Fibroblast of lung (primary cell): ENCODE measurements at regions not wholly inside any gene's neighbourhood (a gene's known extent, or its start where the extent isn't known, plus 50 kb on each side); places are given as distances from the start of the nearest gene placed in this dataset.

Experiments
- DNase-seq, 2 donors: peaks; one replicate each; pipeline versions ENCODE4 v3.0.0 to v3.0.0-alpha.2; 2010; ENCODE audit warnings: low read depth in 2 of 2
- H2AFZ ChIP-seq: 2 replicates; pipeline ENCODE4 v1.5.1; 2012; ENCODE audit warnings: low read length, control low read depth, inconsistent platforms
- H3K27ac ChIP-seq: 2 replicates; pipeline ENCODE4 v1.5.1; 2011; ENCODE audit warnings: low read length, control low read depth; ENCODE audit not compliant: insufficient read depth
- H3K27me3 ChIP-seq: 2 replicates; pipeline ENCODE4 v1.5.1; 2011; ENCODE audit warnings: mild to moderate bottlenecking, low read length; ENCODE audit not compliant: control insufficient read depth, insufficient read depth
- H3K36me3 ChIP-seq: 2 replicates; pipeline ENCODE4 v1.5.1; 2011; ENCODE audit warnings: low read length; ENCODE audit not compliant: control insufficient read depth, insufficient read depth
- H3K4me1 ChIP-seq: 2 replicates; pipeline ENCODE4 v1.5.1; 2011; ENCODE audit warnings: low read length; ENCODE audit not compliant: control insufficient read depth, insufficient read depth; ENCODE audit errors: extremely low read depth
- H3K4me2 ChIP-seq: 2 replicates; pipeline ENCODE4 v1.5.1; 2011; ENCODE audit warnings: low read length, control low read depth; ENCODE audit not compliant: insufficient read depth; ENCODE audit errors: extremely low read depth
- H3K4me3 ChIP-seq, 4 experiments: fragments of 200-600 bp in 1 of 4; sonication (generic) in 1 of 4; replicated peaks in 1 of 4; 2 replicates each; pipeline ENCODE4 v1.5.1; 2011 to 2016; ENCODE audit warnings: low read length in 4 of 4, low read depth in 3 of 4, mild to moderate bottlenecking in 3 of 4, control low read depth in 2 of 4, inconsistent platforms in 1 of 4, mixed read lengths in 1 of 4; ENCODE audit not compliant: insufficient read depth in 1 of 4; ENCODE audit errors: control extremely low read depth in 1 of 4
- H3K79me2 ChIP-seq: 2 replicates; pipeline ENCODE4 v1.5.1; 2012; ENCODE audit warnings: mild to moderate bottlenecking, low read length, inconsistent platforms; ENCODE audit not compliant: control insufficient read depth, insufficient read depth
- H3K9ac ChIP-seq: 2 replicates; pipeline ENCODE4 v1.5.1; 2011; ENCODE audit warnings: mild to moderate bottlenecking, low read length, control low read depth; ENCODE audit not compliant: insufficient read depth
- H3K9me3 ChIP-seq: 2 replicates; pipeline ENCODE4 v1.5.1; 2012; ENCODE audit warnings: low read depth, low read length; ENCODE audit not compliant: control insufficient read depth, insufficient read depth
- H4K20me1 ChIP-seq: 2 replicates; pipeline ENCODE4 v1.5.1; 2011; ENCODE audit warnings: low read length; ENCODE audit not compliant: control insufficient read depth, insufficient read depth; ENCODE audit errors: extremely low read depth
- EZH2 ChIP-seq: IDR thresholded peaks from 2 replicates; pipeline ENCODE4 v1.5.1; 2012; ENCODE audit warnings: low read length, control low read depth, mild to moderate bottlenecking; ENCODE audit errors: missing control alignments
- TF ChIP-seq, protein P1 (sequence below), 2 donors: IDR thresholded peaks in 1 of 2; conservative IDR thresholded peaks in 1 of 2; 1 replicate in 1 of 2; 2 replicates in 1 of 2; pipeline ENCODE4 v1.5.1; 2011 to 2012; ENCODE audit warnings: low read length in 2 of 2, control low read depth in 1 of 2, inconsistent platforms in 1 of 2, low read depth in 1 of 2, mild to moderate bottlenecking in 1 of 2

- H3K9me3 ChIP-seq = no peaks in the 10 kb centered on the region
- no peak for DNase-seq
- H3K4me1 ChIP-seq = no peaks in the 10 kb centered on the region
- H2AFZ ChIP-seq = no peak overlapping the region
- H3K9ac ChIP-seq = no peak overlapping the region
- no peaks in the 10 kb centered on the region for H3K36me3 ChIP-seq
- TF ChIP-seq, protein P1, sequence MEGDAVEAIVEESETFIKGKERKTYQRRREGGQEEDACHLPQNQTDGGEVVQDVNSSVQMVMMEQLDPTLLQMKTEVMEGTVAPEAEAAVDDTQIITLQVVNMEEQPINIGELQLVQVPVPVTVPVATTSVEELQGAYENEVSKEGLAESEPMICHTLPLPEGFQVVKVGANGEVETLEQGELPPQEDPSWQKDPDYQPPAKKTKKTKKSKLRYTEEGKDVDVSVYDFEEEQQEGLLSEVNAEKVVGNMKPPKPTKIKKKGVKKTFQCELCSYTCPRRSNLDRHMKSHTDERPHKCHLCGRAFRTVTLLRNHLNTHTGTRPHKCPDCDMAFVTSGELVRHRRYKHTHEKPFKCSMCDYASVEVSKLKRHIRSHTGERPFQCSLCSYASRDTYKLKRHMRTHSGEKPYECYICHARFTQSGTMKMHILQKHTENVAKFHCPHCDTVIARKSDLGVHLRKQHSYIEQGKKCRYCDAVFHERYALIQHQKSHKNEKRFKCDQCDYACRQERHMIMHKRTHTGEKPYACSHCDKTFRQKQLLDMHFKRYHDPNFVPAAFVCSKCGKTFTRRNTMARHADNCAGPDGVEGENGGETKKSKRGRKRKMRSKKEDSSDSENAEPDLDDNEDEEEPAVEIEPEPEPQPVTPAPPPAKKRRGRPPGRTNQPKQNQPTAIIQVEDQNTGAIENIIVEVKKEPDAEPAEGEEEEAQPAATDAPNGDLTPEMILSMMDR (conservative IDR thresholded peaks at IDR 0.05 in 1 of 2, IDR thresholded peaks at IDR 0.05 in 1 of 2; ENCODE audit: low read depth in 1 of 2, low read length in 2 of 2) = no peak
- no peak for TF ChIP-seq EZH2
- H3K4me3 ChIP-seq = no peak overlapping the region
- H3K4me2 ChIP-seq = no peak overlapping the region
- H3K27me3 ChIP-seq = no peaks in the 10 kb centered on the region
- H3K27ac ChIP-seq = no peak overlapping the region
- H3K79me2 ChIP-seq = no peaks in the 10 kb centered on the region
- no peaks in the 10 kb centered on the region for H4K20me1 ChIP-seq
Observed at GRCh38 chr5:168027007-168027406, 264.4 kb upstream of the WWC1 start.

DNA sequence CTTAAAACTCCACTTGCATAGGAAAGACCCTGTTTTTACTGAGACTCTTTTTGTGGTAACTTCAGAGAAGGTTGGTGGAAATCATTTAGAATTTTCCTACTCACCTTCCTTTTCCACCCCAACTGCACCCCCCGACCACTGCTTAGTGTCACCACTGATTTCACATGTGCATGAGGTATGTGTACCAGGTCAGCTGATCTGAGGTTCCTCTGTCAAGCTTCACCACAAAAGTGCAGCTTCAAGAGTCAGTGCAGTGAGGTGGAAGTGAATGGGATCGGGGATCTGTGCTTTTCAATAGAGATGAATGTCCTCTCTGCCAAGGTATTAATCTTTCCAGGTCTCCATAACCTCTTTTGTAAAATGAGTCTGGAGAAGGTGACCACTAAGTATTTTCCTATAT is 260.5 kb upstream of the WWC1 start:
- no peak overlapping the region for H3K27ac ChIP-seq
- H3K4me2 ChIP-seq = no peak overlapping the region
- H3K27me3 ChIP-seq = no peaks in the 10 kb centered on the region
- no peaks in the 10 kb centered on the region for H3K79me2 ChIP-seq
- H3K9me3 ChIP-seq = no peaks in the 10 kb centered on the region
- H3K9ac ChIP-seq = no peak overlapping the region
- no peak overlapping the region for H2AFZ ChIP-seq
- no peaks in the 10 kb centered on the region for H3K36me3 ChIP-seq
- H3K4me1 ChIP-seq = no peaks in the 10 kb centered on the region
- H3K4me3 ChIP-seq = no peak overlapping the region
- no peaks in the 10 kb centered on the region for H4K20me1 ChIP-seq
- TF ChIP-seq, protein P1 (conservative IDR thresholded peaks at IDR 0.05 in 1 of 2, IDR thresholded peaks at IDR 0.05 in 1 of 2; ENCODE audit: low read depth in 1 of 2, low read length in 2 of 2) = no peak
- TF ChIP-seq EZH2 = no peak
- peak in 1 of 2 donors; percentile 59 for DNase-seq

GRCh38 chr5:168031614-168032013 is 259.8 kb upstream of the WWC1 start:
- no peak overlapping the region for H2AFZ ChIP-seq
- H4K20me1 ChIP-seq = no peaks in the 10 kb centered on the region
- H3K27me3 ChIP-seq = no peaks in the 10 kb centered on the region
- no peaks in the 10 kb centered on the region for H3K79me2 ChIP-seq
- no peaks in the 10 kb centered on the region for H3K36me3 ChIP-seq
- no peak overlapping the region for H3K27ac ChIP-seq
- TF ChIP-seq EZH2 = no peak
- TF ChIP-seq, protein P1 (conservative IDR thresholded peaks at IDR 0.05 in 1 of 2, IDR thresholded peaks at IDR 0.05 in 1 of 2; ENCODE audit: low read depth in 1 of 2, low read length in 2 of 2) = no peak
- no peak overlapping the region for H3K4me2 ChIP-seq
- no peaks in the 10 kb centered on the region for H3K4me1 ChIP-seq
- DNase-seq = no peak
- H3K4me3 ChIP-seq = no peak overlapping the region
- no peaks in the 10 kb centered on the region for H3K9me3 ChIP-seq
- H3K9ac ChIP-seq = no peak overlapping the region
